ENCODE measurements at regions not wholly inside any gene's neighbourhood (a gene's known extent, or its start where the extent isn't known, plus 50 kb on each side); places are given as distances from the start of the nearest gene placed in this dataset.

DNA sequence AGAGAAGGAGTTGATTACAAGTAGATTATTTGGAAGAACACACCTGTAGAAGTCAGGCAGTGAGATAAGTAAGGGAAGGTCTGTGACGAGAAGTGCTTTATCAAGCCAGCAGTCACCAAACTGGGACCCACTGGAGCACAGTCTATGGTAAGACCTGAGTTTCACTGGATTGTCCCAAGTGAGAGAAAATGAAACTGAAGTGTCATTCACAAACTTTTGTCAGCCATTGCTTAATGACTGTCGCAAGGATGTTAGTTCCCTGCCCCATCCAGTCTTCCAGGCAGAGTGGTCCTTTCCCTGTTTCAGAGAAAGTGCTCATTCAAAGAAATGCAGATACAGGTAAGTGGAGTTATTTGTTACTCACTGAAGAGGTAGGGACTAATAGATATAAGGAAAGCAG, 728.0 kb upstream of the TENM4 start:
- Histone ChIP-seq H3K9me1 (ENCODE audit: insufficient read depth, low read length) (no peaks in the 10 kb centered on the region), H3K9me3 (ENCODE audit: control insufficient read depth, insufficient read depth, low read length) (no peaks in the 10 kb centered on the region), H3K4ac (ENCODE audit: low read depth, low read length) (no peak overlapping the region), H4K8ac (ENCODE audit: low read depth in 2 of 2, low read length in 2 of 2) (no peak overlapping the region), H3K9ac (ENCODE audit: low read depth, low read length) (no peak overlapping the region), H2AK5ac (ENCODE audit: low read depth, low read length) (no peak overlapping the region), H4K91ac (ENCODE audit: insufficient read depth, low read depth, low read length) (no peak overlapping the region), H2BK5ac (ENCODE audit: low read depth, low read length, poor library complexity, severe bottlenecking) (no peak overlapping the region), H4K5ac (ENCODE audit: low read depth, low read length) (no peak overlapping the region), H3K18ac (ENCODE audit: low read depth, low read length) (no peak overlapping the region), H3K36me3 (ENCODE audit: control insufficient read depth, insufficient read depth, low read length) (no peaks in the 10 kb centered on the region), H4K20me1 (ENCODE audit: insufficient read depth, low read length) (no peaks in the 10 kb centered on the region), H2BK15ac (ENCODE audit: low read depth, low read length) (no peak overlapping the region), H2AK9ac (replicated peaks; ENCODE audit: low read depth, low read length, poor library complexity) (no peak overlapping the region), H3K14ac (replicated peaks; ENCODE audit: low read depth, low read length) (no peak overlapping the region), H3K4me3 (ENCODE audit: insufficient read depth, low read depth, low read length) (no peak overlapping the region), H2AFZ (replicated peaks; ENCODE audit: low read length, poor library complexity) (no peak overlapping the region), H3K4me2 (ENCODE audit: low read depth, low read length) (no peak overlapping the region), H3K4me1 (ENCODE audit: control insufficient read depth, insufficient read depth, low read length) (no peaks in the 10 kb centered on the region), H3K27ac (ENCODE audit: insufficient read depth, low read length) (no peak overlapping the region), H3K23ac (ENCODE audit: low read depth, low read length) (no peak overlapping the region), H2BK120ac (ENCODE audit: low read depth, low read length) (no peak overlapping the region), H2BK20ac (ENCODE audit: low read depth, low read length) (no peak overlapping the region), H3K56ac (ENCODE audit: extremely low read depth, insufficient read depth, low read length) (no peak overlapping the region), H3K27me3 (ENCODE audit: control insufficient read depth, insufficient read depth, low read length) (no peaks in the 10 kb centered on the region), H3K79me1 (ENCODE audit: low read depth in 1 of 2, low read length in 2 of 2) (no peaks in the 10 kb centered on the region)
- POLR2A ChIA-PET (ENCODE audit: unreplicated experiment) = no interaction called here
- WGBS, 2 experiments (ENCODE audit: extremely low coverage in 2 of 2, insufficient read length in 1 of 2) = 60% methylated on average over 1 of the region's 2 CpGs; no CpG with 5 or more reads in 1 of the 2 experiments
- TF ChIP-seq CEBPB (IDR thresholded peaks at IDR 0.05; ENCODE audit: low read depth, low read length) = no peak
- no peak for TF ChIP-seq FOS (IDR thresholded peaks at IDR 0.05; ENCODE audit: low read depth, low read length)
- no peak for TF ChIP-seq BHLHE40 (IDR thresholded peaks at IDR 0.05; ENCODE audit: low read depth, low read length)
- TF ChIP-seq, protein P1, sequence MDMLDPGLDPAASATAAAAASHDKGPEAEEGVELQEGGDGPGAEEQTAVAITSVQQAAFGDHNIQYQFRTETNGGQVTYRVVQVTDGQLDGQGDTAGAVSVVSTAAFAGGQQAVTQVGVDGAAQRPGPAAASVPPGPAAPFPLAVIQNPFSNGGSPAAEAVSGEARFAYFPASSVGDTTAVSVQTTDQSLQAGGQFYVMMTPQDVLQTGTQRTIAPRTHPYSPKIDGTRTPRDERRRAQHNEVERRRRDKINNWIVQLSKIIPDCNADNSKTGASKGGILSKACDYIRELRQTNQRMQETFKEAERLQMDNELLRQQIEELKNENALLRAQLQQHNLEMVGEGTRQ (IDR thresholded peaks at IDR 0.05; ENCODE audit: low read depth, low read length) = no peak
- TF ChIP-seq MAZ (IDR thresholded peaks at IDR 0.05; ENCODE audit: borderline replicate concordance, low read depth, low read length) = no peak
- no peak for TF ChIP-seq SMC3 (IDR thresholded peaks at IDR 0.05; ENCODE audit: low read depth, low read length)
- no peak for TF ChIP-seq RAD21 (IDR thresholded peaks at IDR 0.05; ENCODE audit: low read length)
- no peak for TF ChIP-seq MAFK (IDR thresholded peaks at IDR 0.05; ENCODE audit: low read depth, low read length)
- CTCF ChIA-PET = no interaction called here
- dilution Hi-C loops (cut with HindIII; ENCODE audit: low sequenced_read_pairs, unreplicated experiment) (no loop called here), intact Hi-C loops (cut with micrococcal nuclease) (no loop called here), in situ Hi-C loops (cut with MboI; ENCODE audit: low sequenced_read_pairs) (no loop called here)
- BruUV-seq (replicated peaks) = no TSS peak
- DNase-seq (no peak), ATAC-seq (ENCODE audit: low read depth) (no peak)
